Hepatocyte (in vitro differentiated cells): ENCODE measurements at regions not wholly inside any gene's neighbourhood (a gene's known extent, or its start where the extent isn't known, plus 50 kb on each side); places are given as distances from the start of the nearest gene placed in this dataset.

Experiments
- DNase-seq: peaks from one replicate; pipeline ENCODE4 v3.0.0-alpha.2; 2016; ENCODE audit warnings: low spot score
- H2AFZ ChIP-seq: fragments of 200-600 bp; sonication (generic); 2 replicates; pipeline ENCODE4 v1.6.0; 2016; ENCODE audit warnings: antibody characterized with exemption, mild to moderate bottlenecking
- H3K27ac ChIP-seq: fragments of 200-600 bp; sonication (generic); 2 replicates; pipeline ENCODE4 v1.5.1; 2016; ENCODE audit warnings: mild to moderate bottlenecking
- H3K27me3 ChIP-seq: fragments of 200-600 bp; sonication (generic); 2 replicates; pipeline ENCODE4 v1.6.1; 2016
- H3K36me3 ChIP-seq: fragments of 200-600 bp; sonication (generic); replicated peaks from 2 replicates; pipeline ENCODE4 v1.5.1; 2016; ENCODE audit warnings: low read depth; ENCODE audit not compliant: insufficient read depth
- H3K4me1 ChIP-seq: fragments of 200-600 bp; sonication (generic); 2 replicates; pipeline ENCODE4 v1.5.1; 2016; ENCODE audit warnings: mild to moderate bottlenecking, moderate library complexity; ENCODE audit not compliant: insufficient read depth
- H3K4me2 ChIP-seq: fragments of 200-600 bp; sonication (generic); 2 replicates; pipeline ENCODE4 v1.6.0; 2016
- H3K4me3 ChIP-seq: fragments of 200-600 bp; sonication (generic); 2 replicates; pipeline ENCODE4 v1.5.1; 2016; ENCODE audit warnings: mild to moderate bottlenecking
- H3K79me2 ChIP-seq: fragments of 200-600 bp; sonication (generic); 2 replicates; pipeline ENCODE4 v1.6.0; 2017; ENCODE audit warnings: mild to moderate bottlenecking
- H3K9me2 ChIP-seq: fragments of 200-600 bp; sonication (generic); replicated peaks from 2 replicates; pipeline ENCODE4 v1.6.0; 2017; ENCODE audit warnings: mild to moderate bottlenecking; ENCODE audit not compliant: insufficient read depth
- H3K9me3 ChIP-seq: fragments of 200-600 bp; sonication (generic); 2 replicates; pipeline ENCODE4 v1.5.1; 2016; ENCODE audit warnings: low read depth, mild to moderate bottlenecking
- H4K20me1 ChIP-seq: fragments of 200-600 bp; sonication (generic); 2 replicates; pipeline ENCODE4 v1.6.0; 2016; ENCODE audit warnings: mild to moderate bottlenecking; ENCODE audit not compliant: insufficient read depth, poor library complexity, severe bottlenecking
- CTCF ChIP-seq: fragments of 200-600 bp; sonication (generic); IDR thresholded peaks from 2 replicates; pipeline ENCODE4 v1.5.1; 2016; ENCODE audit warnings: antibody characterized with exemption, mild to moderate bottlenecking; ENCODE audit not compliant: poor library complexity
- EZH2 ChIP-seq: fragments of 200-600 bp; sonication (generic); IDR thresholded peaks from 2 replicates; pipeline ENCODE4 v1.6.1; 2016; ENCODE audit warnings: antibody characterized with exemption, mild to moderate bottlenecking, borderline replicate concordance
- EZH2phosphoT487 ChIP-seq: fragments of 200-600 bp; sonication (generic); IDR thresholded peaks from one replicate; pipeline ENCODE4 v1.6.1; 2018; ENCODE audit warnings: antibody characterized with exemption, mild to moderate bottlenecking, low read depth, moderate library complexity; ENCODE audit not compliant: unreplicated experiment, severe bottlenecking
- WGBS: methylation state at CpG from one replicate; pipeline ENCODE4 v1.1.6; 2016; ENCODE audit warnings: low lambda C conversion rate; ENCODE audit errors: missing lambda C conversion rate; 5-methylcytosine and 5-hydroxymethylcytosine counted together

- no peaks in the 10 kb centered on the region for H3K36me3 ChIP-seq
- H3K4me3 ChIP-seq: no peak overlapping the region
- no peaks in the 10 kb centered on the region for H3K27me3 ChIP-seq
- H3K79me2 ChIP-seq: no peaks in the 10 kb centered on the region
- no peaks in the 10 kb centered on the region for H3K9me2 ChIP-seq
- DNase-seq: no peak
- WGBS: 77% methylated on average over 5 of the region's 5 CpGs
- H3K9me3 ChIP-seq: no peaks in the 10 kb centered on the region
- no peak overlapping the region for H3K4me2 ChIP-seq
- H3K4me1 ChIP-seq: no peaks in the 10 kb centered on the region
- H3K27ac ChIP-seq: no peak overlapping the region
- H4K20me1 ChIP-seq: no peaks in the 10 kb centered on the region
- no peak for TF ChIP-seq CTCF
- no peak for TF ChIP-seq EZH2
- TF ChIP-seq EZH2phosphoT487: no peak
- no peak overlapping the region for H2AFZ ChIP-seq
Observed at GRCh38 chr2:173715441-173715840, 249.7 kb downstream of the SP3 start.

- Histone ChIP-seq H3K4me2 (no peak overlapping the region), H3K4me1 (no peaks in the 10 kb centered on the region), H3K36me3 (no peaks in the 10 kb centered on the region), H3K79me2 (no peaks in the 10 kb centered on the region), H3K27me3 (no peaks in the 10 kb centered on the region), H3K9me2 (no peaks in the 10 kb centered on the region), H3K9me3 (no peaks in the 10 kb centered on the region), H3K27ac (no peak overlapping the region), H2AFZ (no peak overlapping the region), H4K20me1 (no peaks in the 10 kb centered on the region), H3K4me3 (no peak overlapping the region)
- DNase-seq: no peak
- TF ChIP-seq CTCF (no peak), EZH2 (no peak), EZH2phosphoT487 (no peak)
- 70% methylated on average over 1 of the region's 1 CpG for WGBS
Observed at GRCh38 chr2:173716458-173717052, 248.6 kb downstream of the SP3 start.

GRCh38 chr2:173719471-173719870, 245.7 kb downstream of the SP3 start:
- Histone ChIP-seq H3K9me3 (no peaks in the 10 kb centered on the region), H3K4me2 (no peak overlapping the region), H3K36me3 (no peaks in the 10 kb centered on the region), H3K27me3 (no peaks in the 10 kb centered on the region), H4K20me1 (no peaks in the 10 kb centered on the region), H3K9me2 (no peaks in the 10 kb centered on the region), H2AFZ (no peak overlapping the region), H3K27ac (no peak overlapping the region), H3K4me3 (no peak overlapping the region), H3K79me2 (no peaks in the 10 kb centered on the region), H3K4me1 (no peaks in the 10 kb centered on the region)
- TF ChIP-seq CTCF: no peak
- TF ChIP-seq EZH2phosphoT487: no peak
- TF ChIP-seq EZH2: no peak
- 61% methylated on average over 3 of the region's 3 CpGs for WGBS
- DNase-seq: no peak

GRCh38 chr2:173720306-173720705, 244.9 kb downstream of the SP3 start:
- H3K4me2 ChIP-seq: no peak overlapping the region
- H3K9me2 ChIP-seq: no peaks in the 10 kb centered on the region
- no peaks in the 10 kb centered on the region for H3K4me1 ChIP-seq
- no peaks in the 10 kb centered on the region for H3K36me3 ChIP-seq
- no peak for TF ChIP-seq EZH2
- no peak for TF ChIP-seq CTCF
- no peak for TF ChIP-seq EZH2phosphoT487
- H3K9me3 ChIP-seq: no peaks in the 10 kb centered on the region
- H3K79me2 ChIP-seq: no peaks in the 10 kb centered on the region
- H2AFZ ChIP-seq: no peak overlapping the region
- no peaks in the 10 kb centered on the region for H4K20me1 ChIP-seq
- WGBS: 96% methylated on average over 1 of the region's 1 CpG
- H3K4me3 ChIP-seq: no peak overlapping the region
- H3K27me3 ChIP-seq: no peaks in the 10 kb centered on the region
- no peak for DNase-seq
- H3K27ac ChIP-seq: no peak overlapping the region
